VCaP (cell line): ENCODE measurements at regions not wholly inside any gene's neighbourhood (a gene's known extent, or its start where the extent isn't known, plus 50 kb on each side); places are given as distances from the start of the nearest gene placed in this dataset.

ENCODE experiments used
- H3K27ac ChIP-seq: fragments of 450-650 bp; 2 replicates; pipeline ENCODE4 v1.5.1; 2017
- CTCF ChIP-seq: fragments of 450-650 bp; conservative IDR thresholded peaks from 2 replicates; pipeline ENCODE4 v1.5.1; 2017; ENCODE audit warnings: mild to moderate bottlenecking, moderate library complexity

GRCh38 chr2:239598011-239598731, 197.4 kb upstream of the HDAC4 start:
- TF ChIP-seq CTCF, result no peak
- H3K27ac ChIP-seq, result no peak overlapping the region

GRCh38 chr2:239597216-239597615, 196.4 kb upstream of the HDAC4 start:
- H3K27ac ChIP-seq, result no peak overlapping the region
- no peak for TF ChIP-seq CTCF

GRCh38 chr2:239596792-239597191, 196.0 kb upstream of the HDAC4 start:
- no peak for TF ChIP-seq CTCF
- no peak overlapping the region for H3K27ac ChIP-seq

GRCh38 chr2:239596253-239596652, 195.4 kb upstream of the HDAC4 start:
- H3K27ac ChIP-seq, result no peak overlapping the region
- TF ChIP-seq CTCF, result no peak

GRCh38 chr2:239595726-239596125, 194.9 kb upstream of the HDAC4 start:
- H3K27ac ChIP-seq, result no peak overlapping the region
- TF ChIP-seq CTCF, result no peak

GRCh38 chr2:239594772-239595608, 194.2 kb upstream of the HDAC4 start:
- H3K27ac ChIP-seq, result no peak overlapping the region
- TF ChIP-seq CTCF, result no peak

- no peak overlapping the region for H3K27ac ChIP-seq
These were observed 193.4 kb upstream of the HDAC4 start for GRCh38 chr2:239594019-239594771.

More at GRCh38 chr2:239594019-239594771, 193.4 kb upstream of the HDAC4 start:
- TF ChIP-seq CTCF, result no peak
